Skeletal muscle tissue (tissue), 3 donors: ENCODE measurements at regions not wholly inside any gene's neighbourhood (a gene's known extent, or its start where the extent isn't known, plus 50 kb on each side); places are given as distances from the start of the nearest gene placed in this dataset.

Source experiments
- H3K27ac ChIP-seq: one replicate; pipeline ENCODE4 v1.7.0; 2013; ENCODE audit warnings: mild to moderate bottlenecking, low read depth, low read length, inconsistent platforms
- H3K27me3 ChIP-seq, 3 donors: one replicate each; pipeline ENCODE4 v1.7.0; 2013; ENCODE audit warnings: low read length in 3 of 3; ENCODE audit not compliant: control insufficient read depth in 3 of 3, insufficient read depth in 3 of 3
- H3K36me3 ChIP-seq, 3 donors: one replicate each; pipeline ENCODE4 v1.7.0; 2013; ENCODE audit warnings: low read length in 3 of 3; ENCODE audit not compliant: control insufficient read depth in 3 of 3, insufficient read depth in 3 of 3
- H3K4me1 ChIP-seq, 3 donors: one replicate each; pipeline ENCODE4 v1.7.0; 2013; ENCODE audit warnings: low read length in 3 of 3, mild to moderate bottlenecking in 3 of 3; ENCODE audit not compliant: control insufficient read depth in 3 of 3, insufficient read depth in 3 of 3
- H3K4me3 ChIP-seq, 3 donors: one replicate each; pipeline ENCODE4 v1.7.0; 2013; ENCODE audit warnings: low read length in 3 of 3
- H3K9ac ChIP-seq, 3 donors: one replicate each; pipeline ENCODE4 v1.7.0; 2013; ENCODE audit warnings: low read length in 3 of 3, mild to moderate bottlenecking in 3 of 3, moderate library complexity in 2 of 3, low read depth in 1 of 3
- H3K9me3 ChIP-seq, 3 donors: one replicate each; pipeline ENCODE4 v1.7.0; 2013; ENCODE audit warnings: low read length in 3 of 3; ENCODE audit not compliant: control insufficient read depth in 3 of 3
- donor health status: Osteomylitis.

- Histone ChIP-seq H3K27ac (no peak overlapping the region), H3K27me3 (no peaks in the 10 kb centered on the region), H3K36me3 (no peaks in the 10 kb centered on the region), H3K9me3 (no peaks in the 10 kb centered on the region), H3K4me3 (no peak overlapping the region), H3K9ac (no peak overlapping the region), H3K4me1 (no peaks in the 10 kb centered on the region)
These were observed 776.3 kb upstream of the CDH7 start for GRCh38 chr18:64974391-64975125.

- no peaks in the 10 kb centered on the region for H3K36me3 ChIP-seq
- no peaks in the 10 kb centered on the region for H3K27me3 ChIP-seq
- no peaks in the 10 kb centered on the region for H3K9me3 ChIP-seq
- no peak overlapping the region for H3K9ac ChIP-seq
- H3K4me3 ChIP-seq, result no peak overlapping the region
- no peak overlapping the region for H3K27ac ChIP-seq
- H3K4me1 ChIP-seq, result no peaks in the 10 kb centered on the region
These were observed 778.3 kb upstream of the CDH7 start for GRCh38 chr18:64972545-64972944.

GRCh38 chr18:64966667-64967066, 784.1 kb upstream of the CDH7 start:
- no peak overlapping the region for H3K9ac ChIP-seq
- H3K4me3 ChIP-seq, result no peak overlapping the region
- H3K27me3 ChIP-seq, result no peaks in the 10 kb centered on the region
- no peaks in the 10 kb centered on the region for H3K9me3 ChIP-seq
- H3K27ac ChIP-seq, result no peak overlapping the region
- no peaks in the 10 kb centered on the region for H3K4me1 ChIP-seq
- no peaks in the 10 kb centered on the region for H3K36me3 ChIP-seq

- Histone ChIP-seq H3K4me3 (no peak overlapping the region), H3K9me3 (no peaks in the 10 kb centered on the region), H3K4me1 (no peaks in the 10 kb centered on the region), H3K27ac (no peak overlapping the region), H3K36me3 (no peaks in the 10 kb centered on the region), H3K9ac (no peak overlapping the region), H3K27me3 (no peaks in the 10 kb centered on the region)
These were observed 794.3 kb upstream of the CDH7 start for GRCh38 chr18:64956465-64956864.

GRCh38 chr18:64949885-64950284, 800.9 kb upstream of the CDH7 start:
- no peak overlapping the region for H3K27ac ChIP-seq
- no peaks in the 10 kb centered on the region for H3K36me3 ChIP-seq
- no peaks in the 10 kb centered on the region for H3K27me3 ChIP-seq
- H3K9me3 ChIP-seq, result no peaks in the 10 kb centered on the region
- no peak overlapping the region for H3K4me3 ChIP-seq
- H3K4me1 ChIP-seq, result no peaks in the 10 kb centered on the region
- H3K9ac ChIP-seq, result no peak overlapping the region

- no peak overlapping the region for H3K27ac ChIP-seq
- no peaks in the 10 kb centered on the region for H3K27me3 ChIP-seq
- H3K4me1 ChIP-seq, result no peaks in the 10 kb centered on the region
- H3K36me3 ChIP-seq, result no peaks in the 10 kb centered on the region
- H3K9ac ChIP-seq, result no peak overlapping the region
- H3K4me3 ChIP-seq, result no peak overlapping the region
- H3K9me3 ChIP-seq, result no peaks in the 10 kb centered on the region
These were observed 787.8 kb upstream of the LINC00305 start for GRCh38 chr18:64936671-64937070.

GRCh38 chr18:64929036-64929435, 780.1 kb upstream of the LINC00305 start:
- Histone ChIP-seq H3K9ac (no peak overlapping the region), H3K9me3 (no peaks in the 10 kb centered on the region), H3K4me1 (no peaks in the 10 kb centered on the region), H3K27me3 (no peaks in the 10 kb centered on the region), H3K36me3 (no peaks in the 10 kb centered on the region), H3K27ac (no peak overlapping the region), H3K4me3 (no peak overlapping the region)

- Histone ChIP-seq H3K9me3 (no peaks in the 10 kb centered on the region), H3K36me3 (no peaks in the 10 kb centered on the region), H3K27me3 (no peaks in the 10 kb centered on the region), H3K27ac (no peak overlapping the region), H3K4me1 (no peaks in the 10 kb centered on the region), H3K4me3 (no peak overlapping the region), H3K9ac (no peak overlapping the region)
These were observed 771.2 kb upstream of the LINC00305 start for GRCh38 chr18:64919971-64920570.

GRCh38 chr18:64918851-64919250, 770.0 kb upstream of the LINC00305 start:
- Histone ChIP-seq H3K4me3 (no peak overlapping the region), H3K4me1 (no peaks in the 10 kb centered on the region), H3K27ac (no peak overlapping the region), H3K9ac (no peak overlapping the region), H3K9me3 (no peaks in the 10 kb centered on the region), H3K36me3 (no peaks in the 10 kb centered on the region), H3K27me3 (no peaks in the 10 kb centered on the region)

- Histone ChIP-seq H3K27ac (no peak overlapping the region), H3K36me3 (no peaks in the 10 kb centered on the region), H3K27me3 (no peaks in the 10 kb centered on the region), H3K4me3 (no peak overlapping the region), H3K4me1 (no peaks in the 10 kb centered on the region), H3K9ac (no peak overlapping the region), H3K9me3 (peaks cover 0 to 2% (median 0%) of the 10 kb centered on the region in 3 donors)
These were observed 744.5 kb upstream of the LINC00305 start for GRCh38 chr18:64893349-64893748.
